A673 (cell line): ENCODE measurements at regions not wholly inside any gene's neighbourhood (a gene's known extent, or its start where the extent isn't known, plus 50 kb on each side); places are given as distances from the start of the nearest gene placed in this dataset.

ENCODE experiments used
- BruUV-seq: library from RNA; stranded (reverse); fragments of 400-500 nt; replicated peaks from 2 replicates; lab custom pipeline; 2021; lab: Mats Ljungman, UMichigan
- CTCF ChIA-PET: fragments of 300-600 bp; sonication (Branson Sonifier 250); formaldehyde crosslinking; loops from one replicate; lab custom pipeline; 2022; ENCODE audit warnings: antibody characterized with exemption; lab: Charles Lee
- POLR2A ChIA-PET: fragments of 300-600 bp; sonication (Branson Sonifier 250); formaldehyde crosslinking; loops from one replicate; lab custom pipeline; 2022; ENCODE audit warnings: antibody characterized with exemption; ENCODE audit not compliant: low non-redundant PET; lab: Charles Lee
- DNase-seq: peaks from one replicate; pipeline ENCODE4 v3.0.0-alpha.2; 2015; ENCODE audit warnings: low spot score
- H3K27ac ChIP-seq: fragments of 200-600 bp; sonication (generic); 2 replicates; pipeline ENCODE4 v1.5.1; 2016; ENCODE audit warnings: mixed run types, low read depth, mild to moderate bottlenecking, mixed read lengths, antibody characterized with exemption, low read length; ENCODE audit not compliant: poor library complexity, severe bottlenecking
- H3K27me3 ChIP-seq: fragments of 200-600 bp; sonication (generic); replicated peaks from 2 replicates; pipeline ENCODE4 v1.6.1; 2017; ENCODE audit warnings: mixed run types, low read depth, mild to moderate bottlenecking, mixed read lengths, antibody characterized with exemption, low read length; ENCODE audit not compliant: insufficient read depth, poor library complexity
- H3K36me3 ChIP-seq: fragments of 200-600 bp; sonication (generic); 2 replicates; pipeline ENCODE4 v1.6.1; 2016; ENCODE audit warnings: mixed run types, mild to moderate bottlenecking, mixed read lengths, antibody characterized with exemption, low read length; ENCODE audit not compliant: insufficient read depth, poor library complexity, severe bottlenecking
- H3K4me1 ChIP-seq: fragments of 200-600 bp; sonication (generic); 2 replicates; pipeline ENCODE4 v1.6.1; 2017; ENCODE audit warnings: mixed run types, mild to moderate bottlenecking, mixed read lengths, antibody characterized with exemption, low read length; ENCODE audit not compliant: insufficient read depth, poor library complexity, severe bottlenecking
- H3K4me3 ChIP-seq: fragments of 200-600 bp; sonication (generic); 2 replicates; pipeline ENCODE4 v1.5.1; 2016; ENCODE audit warnings: low read depth, mixed run types, mild to moderate bottlenecking, mixed read lengths, low read length; ENCODE audit not compliant: poor library complexity, severe bottlenecking
- H3K9me3 ChIP-seq: fragments of 200-600 bp; sonication (generic); 2 replicates; pipeline ENCODE4 v1.6.1; 2016; ENCODE audit warnings: mixed run types, low read depth, mild to moderate bottlenecking, mixed read lengths, antibody characterized with exemption, low read length; ENCODE audit not compliant: poor library complexity, severe bottlenecking
- CTCF ChIP-seq: fragments of 300-800, 200-600 bp; sonication (generic); conservative IDR thresholded peaks from 2 replicates; pipeline ENCODE4 v1.5.1; 2017; ENCODE audit warnings: low read depth, mild to moderate bottlenecking, antibody characterized with exemption, low read length, moderate library complexity, mixed read lengths
- EZH2 ChIP-seq: fragments of 200-600 bp; sonication (generic); IDR thresholded peaks from 2 replicates; pipeline ENCODE4 v1.6.1; 2017; ENCODE audit warnings: borderline replicate concordance, low read depth, mild to moderate bottlenecking, mixed read lengths, antibody characterized with exemption, low read length; ENCODE audit not compliant: poor library complexity, severe bottlenecking
- intact Hi-C: fragments of 100-400 bp; cut with micrococcal nuclease; formaldehyde crosslinking; loops from one replicate; pipeline ENCODE4 v1.10.0; 2022; ENCODE audit not compliant: unreplicated experiment

GRCh38 chr3:78426454-78426853 is 1341.3 kb downstream of the ROBO1 start:
- POLR2A ChIA-PET: interaction anchor here (0.6 kb wide), 1 partner anchor 58 kb away, joined by 3 read pairs; no protein-coding TSS in a partner anchor
- intact Hi-C loops: no loop called here

GRCh38 chr3:78427303-78427702 is 1340.5 kb downstream of the ROBO1 start:
- H3K9me3 ChIP-seq: peaks cover 5% of the 10 kb centered on the region
- peak; percentile 74 for DNase-seq
- no peaks in the 10 kb centered on the region for H3K36me3 ChIP-seq
- CTCF ChIA-PET: no interaction called here
- H3K27ac ChIP-seq: no peak overlapping the region
- no TSS peak for BruUV-seq
- POLR2A ChIA-PET: no interaction called here
- TF ChIP-seq CTCF: no peak
- no peak for TF ChIP-seq EZH2
- no peak overlapping the region for H3K4me3 ChIP-seq
- H3K27me3 ChIP-seq: no peaks in the 10 kb centered on the region
- intact Hi-C loops: no loop called here
- H3K4me1 ChIP-seq: peaks cover 18% of the 10 kb centered on the region

More at GRCh38 chr3:78426454-78426853, 1341.3 kb downstream of the ROBO1 start:
- Histone ChIP-seq H3K4me3 (no peak overlapping the region), H3K9me3 (peaks cover 5% of the 10 kb centered on the region), H3K27ac (no peak overlapping the region), H3K36me3 (no peaks in the 10 kb centered on the region), H3K27me3 (no peaks in the 10 kb centered on the region), H3K4me1 (peaks cover 18% of the 10 kb centered on the region)
- no TSS peak for BruUV-seq
- no peak for TF ChIP-seq EZH2
- TF ChIP-seq CTCF: no peak
- CTCF ChIA-PET: no interaction called here
- DNase-seq: no peak

GRCh38 chr3:78430741-78431140 is 1337.1 kb downstream of the ROBO1 start:
- CTCF ChIA-PET: no interaction called here

More at GRCh38 chr3:78430741-78431140, 1337.1 kb downstream of the ROBO1 start:
- H3K27ac ChIP-seq: no peak overlapping the region
- H3K4me1 ChIP-seq: peaks cover 18% of the 10 kb centered on the region
- BruUV-seq: no TSS peak
- H3K27me3 ChIP-seq: no peaks in the 10 kb centered on the region
- DNase-seq: no peak
- no peaks in the 10 kb centered on the region for H3K36me3 ChIP-seq
- intact Hi-C loops: no loop called here
- TF ChIP-seq CTCF (no peak), EZH2 (no peak)
- POLR2A ChIA-PET: no interaction called here
- H3K4me3 ChIP-seq: no peak overlapping the region
- peaks cover 5% of the 10 kb centered on the region for H3K9me3 ChIP-seq
